Fibroblast of skin of back (primary cell): ENCODE measurements at regions not wholly inside any gene's neighbourhood (a gene's known extent, or its start where the extent isn't known, plus 50 kb on each side); places are given as distances from the start of the nearest gene placed in this dataset.

Experiments used
- DNase-seq: peaks from one replicate; pipeline ENCODE4 v3.0.0-alpha.2; 2013

DNA sequence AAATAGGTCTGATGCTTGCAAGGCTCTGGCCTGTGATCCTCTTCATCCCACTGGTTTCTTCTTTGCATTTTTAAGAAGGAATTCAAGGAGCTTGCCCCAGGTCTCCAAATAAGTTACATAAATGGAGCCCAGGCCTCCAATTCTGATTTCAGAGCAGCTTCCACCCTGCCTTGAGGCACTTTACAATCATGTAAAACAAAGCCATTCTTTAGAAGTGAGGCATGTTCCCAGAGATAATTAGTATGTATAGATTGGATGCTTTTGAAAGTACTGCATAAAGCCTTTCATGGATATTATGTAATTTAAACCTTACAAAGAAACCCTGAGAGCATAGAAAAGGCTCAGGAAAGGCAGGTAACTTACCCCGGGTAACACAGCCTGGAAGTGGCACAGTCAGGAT is 466.5 kb downstream of the MIAT start:
- DNase-seq, result no peak

DNA sequence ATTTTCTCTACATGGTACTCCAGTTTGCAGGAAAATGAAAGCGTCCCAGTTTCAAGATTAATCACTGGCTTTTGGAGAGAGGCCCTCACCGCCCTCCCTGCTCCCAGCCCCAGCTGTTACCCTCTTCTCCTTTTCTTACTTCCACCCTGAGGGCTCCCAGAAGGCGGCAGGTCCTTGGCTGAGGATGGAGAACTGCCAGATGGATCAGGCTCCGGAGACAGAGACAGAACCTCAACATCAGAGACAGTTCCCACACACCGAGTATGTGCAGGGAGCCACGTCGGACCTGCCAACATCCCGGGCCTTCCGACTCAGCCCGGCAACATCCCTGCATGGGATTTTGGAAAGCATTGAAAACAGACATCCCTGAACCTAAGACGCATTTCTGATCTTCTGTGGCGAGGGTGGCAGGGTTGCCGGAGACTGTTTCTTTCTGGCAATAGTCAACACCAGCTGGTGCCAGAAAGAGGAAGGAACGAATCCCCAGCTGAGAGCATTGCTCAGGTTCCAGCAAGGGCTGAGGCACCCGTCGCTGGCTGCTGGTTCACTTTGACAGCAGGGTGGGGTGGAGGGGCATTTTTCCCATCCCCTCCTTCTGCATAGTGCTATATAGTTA is 467.1 kb downstream of the MIAT start:
- DNase-seq, result no peak

DNA sequence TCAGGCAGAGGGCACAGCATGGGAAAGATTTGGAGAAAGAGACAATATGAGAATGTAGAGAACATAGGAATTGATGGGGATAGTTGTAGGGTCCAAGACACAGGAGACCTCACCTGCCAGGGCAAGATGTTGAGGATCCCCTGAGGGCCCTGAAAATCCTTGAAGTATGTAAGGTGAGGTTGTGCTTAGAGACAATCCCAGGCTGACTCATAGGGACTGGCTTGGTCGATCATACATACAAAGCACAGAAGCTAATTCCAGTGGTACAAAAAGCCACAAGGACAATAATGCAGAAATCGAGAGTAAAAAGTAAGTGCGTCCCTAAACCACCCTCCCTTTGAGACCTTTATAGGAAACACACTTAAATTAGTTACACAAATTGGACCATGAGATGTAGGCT is 468.2 kb downstream of the MIAT start:
- no peak for DNase-seq

DNA sequence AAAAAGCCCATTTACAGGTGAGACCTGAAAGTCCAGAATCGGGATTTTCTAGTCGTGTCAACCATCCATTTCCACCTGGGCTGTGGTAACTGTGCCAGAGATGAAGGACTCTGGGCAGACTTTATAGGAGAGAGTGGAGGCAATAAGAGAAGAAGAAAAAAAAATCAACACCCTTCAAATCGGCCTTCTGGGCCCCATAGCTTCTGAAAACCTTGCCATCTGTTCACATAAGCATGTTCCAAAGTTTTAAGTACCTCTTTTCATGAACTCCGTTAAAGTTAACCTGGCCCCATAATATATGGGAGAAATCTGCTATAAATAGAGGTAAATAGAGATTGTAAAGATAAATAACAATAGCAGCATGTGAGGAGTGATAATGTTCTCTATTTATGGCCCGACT is 470.5 kb downstream of the MIAT start:
- DNase-seq, result no peak

DNA sequence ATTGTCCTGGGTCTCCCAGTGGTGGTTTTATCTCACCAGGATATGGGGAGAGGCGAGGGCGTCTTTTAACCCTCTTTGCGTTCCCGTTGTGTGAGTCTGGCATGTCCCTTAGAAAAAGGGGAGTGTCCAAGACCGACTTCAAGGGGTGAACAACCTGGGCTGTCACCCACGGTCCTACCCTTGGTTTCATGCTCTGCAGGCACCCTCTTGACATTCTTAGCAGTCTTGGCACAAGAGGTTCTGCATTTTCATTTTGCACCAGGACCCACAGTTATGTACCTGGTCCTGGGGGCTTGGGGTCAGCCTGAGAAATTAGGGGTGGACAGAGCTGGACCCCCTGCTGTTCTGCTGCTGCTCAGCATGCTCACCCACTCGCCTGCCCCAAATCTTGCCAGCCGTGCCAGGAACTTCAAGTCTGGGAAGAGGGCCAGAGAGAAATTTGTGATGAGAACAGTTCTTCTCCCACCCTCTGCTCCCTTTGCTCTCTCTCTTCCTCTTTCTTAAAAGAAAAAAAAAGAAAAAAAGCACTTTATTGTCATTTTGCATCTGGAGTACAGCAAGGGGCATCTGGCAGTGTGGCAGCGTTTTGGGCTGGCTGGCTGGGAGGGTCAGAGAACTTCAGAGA is 471.2 kb downstream of the MIAT start:
- DNase-seq, result no peak

DNA sequence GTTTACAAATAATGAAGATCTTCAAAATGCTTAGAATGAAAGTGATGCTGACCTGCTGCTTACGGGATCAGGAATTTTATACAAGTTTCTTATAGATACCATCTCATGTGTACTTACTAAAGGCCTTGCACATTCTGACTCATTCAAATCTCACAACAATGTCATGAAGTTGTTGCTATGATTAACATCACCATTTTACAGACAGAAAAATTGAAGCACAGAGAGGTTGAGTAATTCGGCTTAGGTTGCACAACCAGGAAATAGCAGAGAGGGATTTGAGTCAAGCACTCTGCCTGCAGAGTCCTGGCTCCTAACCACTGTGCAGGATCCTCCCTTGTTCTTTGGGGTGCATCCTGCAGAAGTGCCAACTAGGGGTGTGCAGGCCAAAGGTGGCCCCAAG is 471.9 kb downstream of the MIAT start:
- DNase-seq, result peak; percentile 69

DNA sequence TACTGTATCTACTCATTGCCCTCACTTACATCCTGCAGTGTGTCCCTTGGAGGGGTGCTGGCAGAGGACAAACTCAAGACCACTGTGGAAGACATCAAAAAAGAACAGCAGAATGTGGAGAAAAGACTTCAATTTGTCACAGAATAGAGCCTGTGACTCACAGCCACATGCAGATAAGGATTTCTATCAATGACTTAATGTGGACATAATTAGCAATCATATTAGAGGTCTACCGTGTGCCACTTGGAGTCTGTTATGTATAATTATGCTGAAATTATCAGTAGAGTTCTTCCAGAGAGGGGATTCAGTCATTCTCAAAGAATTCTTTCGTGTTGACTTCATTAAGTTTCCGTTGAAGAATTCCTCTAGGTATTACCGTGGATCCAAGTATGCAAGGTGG is 473.5 kb downstream of the MIAT start:
- DNase-seq, result no peak

DNA sequence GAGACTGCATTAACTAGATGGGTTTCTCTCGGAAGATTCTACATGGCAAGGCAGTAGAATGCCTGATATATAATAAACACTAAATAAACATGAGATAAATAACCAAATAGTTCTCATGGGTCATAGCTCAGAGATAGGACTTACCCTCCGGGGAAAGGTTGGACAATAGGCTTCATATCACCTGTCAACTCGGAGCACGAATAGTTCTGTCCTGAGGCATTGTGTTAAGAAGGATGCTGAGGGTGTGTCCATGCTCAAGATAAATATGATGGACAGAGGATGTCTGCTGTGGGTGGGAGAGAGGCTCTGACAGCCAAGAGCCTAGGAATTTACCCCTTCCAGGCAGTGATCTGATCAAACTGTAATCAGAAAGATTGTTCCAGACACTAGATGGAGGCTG is 474.0 kb downstream of the MIAT start:
- DNase-seq, result no peak

DNA sequence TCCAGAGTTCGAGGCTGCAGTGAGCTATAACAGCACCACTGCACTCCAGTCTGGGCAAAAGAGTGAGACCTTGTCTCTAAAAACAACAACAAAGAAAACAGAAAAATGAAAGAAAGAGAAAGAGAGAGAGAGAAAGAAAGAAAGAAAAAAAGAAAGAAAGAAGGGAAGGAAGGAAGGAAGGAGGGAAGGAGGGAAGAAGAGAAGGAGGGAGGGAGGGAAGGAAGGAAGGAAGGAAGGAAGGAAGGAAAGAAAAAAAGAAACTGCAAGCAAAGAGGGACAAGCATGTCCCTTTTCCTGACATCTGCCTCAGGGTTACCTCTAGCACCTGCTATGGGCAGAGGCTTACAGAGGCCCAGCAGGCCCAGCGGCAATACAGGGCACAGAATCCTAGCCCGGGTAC is 475.0 kb downstream of the MIAT start:
- no peak for DNase-seq

DNA sequence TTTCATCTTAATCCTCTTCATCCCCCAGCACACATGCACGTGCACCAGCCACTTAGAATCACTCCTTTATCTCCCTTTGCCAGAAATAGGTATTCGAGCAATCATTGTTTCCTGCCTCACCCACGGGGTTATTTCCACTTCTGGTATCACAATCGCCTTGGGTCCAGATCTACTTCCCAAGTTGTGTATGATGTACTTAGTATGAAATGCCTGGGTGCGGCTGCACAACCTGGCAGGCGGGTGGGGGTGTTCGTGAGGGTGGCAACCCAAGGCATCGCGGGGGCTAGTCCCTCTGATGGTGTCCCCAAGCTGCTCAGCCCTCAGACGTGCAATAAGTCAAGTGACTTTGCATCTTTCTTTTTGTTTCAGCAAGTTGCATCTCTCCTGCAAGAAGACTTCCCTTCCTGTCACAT is 475.6 kb downstream of the MIAT start:
- no peak for DNase-seq

DNA sequence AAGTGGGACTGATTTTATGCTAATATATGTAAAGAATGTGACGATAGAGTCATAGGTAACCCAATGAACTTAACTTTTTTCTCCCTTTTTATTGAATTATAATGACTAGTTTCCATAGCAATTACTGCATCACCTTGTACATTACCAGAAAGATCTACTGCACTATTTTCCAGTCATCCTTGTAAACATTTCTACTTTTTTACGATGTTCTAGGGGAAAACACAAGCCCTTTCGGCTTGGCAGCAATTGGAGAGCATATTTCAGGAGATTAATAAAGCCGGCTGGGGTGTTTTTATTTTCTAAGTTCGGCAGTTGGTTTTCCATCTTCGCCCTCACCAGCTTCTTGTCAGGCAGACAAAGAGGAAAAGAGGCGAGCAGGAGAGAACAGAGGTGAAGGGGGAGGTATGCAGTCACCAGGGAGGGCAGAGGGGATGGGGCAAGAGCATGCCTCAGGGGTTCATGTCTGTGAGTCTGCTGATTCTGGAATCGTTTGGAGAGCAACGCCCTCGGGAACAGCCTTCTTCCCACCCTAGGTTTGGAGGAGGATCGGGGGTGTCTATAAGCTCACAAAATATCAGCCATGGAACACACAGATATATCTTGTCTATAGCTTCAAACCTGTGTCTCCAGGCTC is 476.4 kb downstream of the MIAT start:
- no peak for DNase-seq

DNA sequence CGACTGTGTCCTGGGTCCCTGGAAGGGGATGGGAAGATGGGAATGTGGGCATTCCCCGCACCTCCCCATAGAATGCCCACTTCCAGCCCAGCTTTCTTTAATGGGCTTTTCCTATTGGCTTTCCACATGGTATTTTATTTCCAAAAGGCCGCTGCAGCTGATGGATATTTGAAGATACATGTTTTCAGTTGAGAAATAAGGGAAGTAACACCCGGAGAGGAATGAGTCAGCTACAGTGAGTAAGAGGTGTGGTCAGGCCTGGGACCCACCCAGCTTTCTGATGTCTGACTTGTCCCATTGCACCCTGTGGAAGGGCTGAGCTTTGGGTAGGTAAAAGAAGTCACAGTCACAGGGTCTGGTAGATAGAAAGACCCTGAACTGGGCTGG is 476.9 kb downstream of the MIAT start:
- DNase-seq, result peak; percentile 97

DNA sequence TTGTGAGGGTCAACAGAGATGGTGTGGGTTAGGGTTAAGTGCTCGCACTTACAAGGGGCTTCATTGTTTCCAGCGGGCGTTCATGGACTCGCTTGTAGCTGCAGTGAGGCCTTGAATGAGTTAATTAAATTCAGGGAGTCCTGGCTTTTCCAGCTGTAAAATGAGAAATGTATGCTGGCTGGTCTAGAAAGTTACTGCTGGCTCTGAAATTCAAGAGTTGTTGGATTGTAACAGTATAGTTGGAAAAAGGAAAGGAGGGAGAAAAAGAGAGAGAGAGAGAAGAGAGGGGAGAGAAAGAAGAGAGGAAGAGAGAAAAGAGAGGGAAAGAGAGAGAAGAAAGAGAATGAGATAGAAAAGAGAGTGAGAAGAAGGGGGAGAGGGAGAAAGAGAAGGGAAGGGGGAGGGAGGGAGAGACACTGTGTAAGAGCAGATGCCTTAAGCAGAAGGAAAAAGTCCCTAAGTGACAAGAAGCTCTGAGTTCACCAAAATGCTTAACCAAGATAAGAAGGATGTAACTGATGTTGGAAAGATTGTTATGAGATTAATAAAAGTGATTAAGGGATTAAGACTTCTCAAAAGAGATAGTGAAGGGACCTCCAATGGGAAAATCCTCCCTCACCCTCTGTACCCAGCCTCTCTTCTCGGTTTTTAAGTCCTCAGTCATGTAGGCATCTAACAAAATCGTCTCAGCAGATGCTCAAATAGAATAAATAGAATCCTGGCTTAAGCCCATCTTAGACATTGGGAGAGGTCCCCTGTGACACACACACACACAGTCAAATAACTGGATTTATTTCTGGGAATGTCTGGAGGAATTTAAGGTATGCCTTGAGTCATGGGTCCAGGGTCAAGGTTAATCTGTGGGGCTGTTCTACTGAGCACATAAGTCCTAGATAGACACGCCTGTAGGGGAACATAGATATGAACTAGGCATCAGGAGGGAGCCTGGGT is 477.9 kb downstream of the MIAT start:
- DNase-seq, result peak; percentile 97

DNA sequence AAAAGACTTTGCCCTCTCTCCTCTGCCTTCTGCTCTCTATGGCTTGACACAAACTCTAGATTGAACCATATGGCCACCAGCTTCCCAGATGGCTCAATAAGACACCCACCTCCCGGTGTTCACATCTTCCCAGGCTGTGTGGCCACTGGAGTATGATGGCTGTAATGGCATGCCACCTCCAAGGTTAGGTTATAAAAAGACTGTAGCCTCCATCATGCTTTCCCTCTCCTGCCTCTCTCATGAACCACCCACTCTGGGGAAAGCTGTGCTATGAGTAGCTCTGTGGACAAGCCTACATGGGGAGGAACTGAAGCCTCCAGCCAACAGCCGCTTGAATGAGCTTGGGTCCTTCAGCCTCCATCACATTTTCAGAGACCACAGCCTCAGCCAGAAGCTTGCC is 479.2 kb downstream of the MIAT start:
- DNase-seq, result no peak

DNA sequence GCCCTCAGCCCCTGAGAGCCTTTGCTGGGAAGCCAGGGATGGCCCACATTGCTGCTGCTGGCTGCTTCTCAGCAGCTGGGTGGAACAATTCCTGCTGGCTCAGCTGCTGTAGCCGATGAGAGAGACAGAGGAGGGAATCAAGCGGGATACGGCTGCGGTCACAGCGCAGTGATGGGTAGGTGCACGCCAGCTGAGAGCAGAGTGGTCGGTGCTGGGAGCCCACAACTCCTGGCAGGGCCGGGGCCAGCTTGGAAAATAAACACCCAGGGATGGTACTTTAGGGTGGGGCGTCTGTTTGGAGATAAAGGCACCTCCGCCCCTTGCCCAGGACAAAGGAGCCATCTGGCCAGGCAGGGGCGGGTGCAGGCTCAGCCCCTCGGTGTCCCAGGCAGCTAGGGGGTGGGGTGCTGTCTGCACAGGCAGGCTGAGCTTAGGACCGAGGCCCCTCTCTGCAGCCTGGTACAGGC is 480.5 kb downstream of the MIAT start:
- DNase-seq, result no peak

DNA sequence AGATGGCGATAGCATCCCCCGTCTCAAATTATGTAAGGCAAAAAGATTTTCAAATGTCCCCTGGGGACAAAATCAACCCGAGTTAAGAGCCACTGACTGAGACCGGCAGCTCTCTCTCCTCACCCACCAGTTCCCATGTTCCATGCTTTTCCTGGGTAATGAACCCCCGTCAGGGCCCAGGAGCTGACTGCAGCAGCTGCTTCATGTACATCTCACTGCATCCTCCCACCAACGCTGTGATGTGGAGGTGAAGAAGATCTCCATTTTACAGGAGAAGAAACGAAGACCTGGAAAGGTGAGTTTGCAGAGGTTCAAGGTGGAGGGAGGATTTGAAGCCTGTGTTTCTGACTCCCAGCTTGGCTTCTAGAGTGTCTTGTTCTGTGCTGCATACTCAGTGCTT is 481.1 kb downstream of the MIAT start:
- DNase-seq, result no peak

DNA sequence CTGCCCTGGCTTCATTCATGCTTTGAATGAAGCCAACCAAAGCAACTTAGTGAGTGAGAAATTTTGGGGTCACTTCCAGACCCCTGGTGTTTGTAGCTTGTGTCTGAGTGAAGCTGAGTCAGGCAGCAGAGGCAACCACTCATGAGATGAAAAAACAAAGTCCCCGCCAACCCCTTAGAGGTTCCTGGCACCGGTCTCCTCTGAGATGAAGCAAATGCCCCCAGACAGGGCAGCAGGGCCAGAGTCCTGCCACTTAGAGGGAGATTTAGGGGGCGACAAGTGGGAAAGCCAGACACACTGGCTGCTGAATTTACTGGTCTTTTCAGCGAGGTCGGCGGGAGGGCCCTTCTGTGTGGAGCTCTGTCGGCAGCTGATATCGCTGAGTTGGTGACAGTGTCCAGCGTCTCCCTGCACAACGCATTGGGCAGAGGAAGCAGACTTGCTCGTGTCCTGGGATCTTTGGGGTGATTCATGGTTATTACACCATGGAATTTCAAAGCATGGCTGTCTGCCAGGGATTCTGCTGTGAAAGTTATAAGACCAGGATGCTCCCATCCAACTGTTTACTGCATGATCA is 482.6 kb downstream of the MIAT start:
- peak; percentile 93 for DNase-seq

DNA sequence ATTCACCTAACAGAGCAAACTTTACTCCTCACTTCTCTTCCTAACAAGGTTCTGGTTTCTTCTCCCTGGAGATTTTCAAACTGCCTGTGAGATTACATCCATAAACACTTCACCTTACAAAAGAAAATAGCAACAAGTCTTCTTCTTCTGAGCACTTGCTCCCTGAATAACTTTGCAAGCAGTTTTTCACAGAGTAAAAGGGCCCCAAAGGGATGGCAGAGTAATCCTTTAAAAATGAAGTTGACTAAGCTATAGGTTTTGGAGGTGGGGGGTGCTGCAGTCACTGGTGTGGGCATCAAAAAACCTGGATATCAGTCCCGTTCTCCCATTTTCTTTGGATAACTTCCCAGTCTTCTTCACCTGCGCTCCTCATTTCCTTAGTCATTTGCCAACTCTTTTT is 484.9 kb downstream of the MIAT start:
- DNase-seq, result peak; percentile 50

DNA sequence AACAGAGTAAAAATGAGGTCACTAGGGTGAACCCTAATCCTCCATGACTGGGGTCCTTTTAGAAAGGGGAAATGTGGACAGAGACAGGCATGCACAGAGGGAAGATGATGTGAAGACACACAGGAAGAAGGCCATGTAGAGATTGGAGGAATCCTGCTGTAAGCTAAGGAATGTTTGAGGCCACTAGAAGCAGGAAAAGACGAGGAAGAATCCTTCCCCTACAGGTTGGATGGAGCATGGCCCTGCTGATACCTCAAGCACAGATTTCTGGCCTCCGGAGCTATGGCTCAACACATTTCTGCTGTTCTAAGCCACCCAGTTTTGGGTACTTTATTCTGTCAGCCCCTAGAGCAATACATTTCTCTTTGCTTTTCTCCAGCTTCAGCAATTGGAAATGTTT is 486.9 kb downstream of the MIAT start:
- DNase-seq, result peak; percentile 62

DNA sequence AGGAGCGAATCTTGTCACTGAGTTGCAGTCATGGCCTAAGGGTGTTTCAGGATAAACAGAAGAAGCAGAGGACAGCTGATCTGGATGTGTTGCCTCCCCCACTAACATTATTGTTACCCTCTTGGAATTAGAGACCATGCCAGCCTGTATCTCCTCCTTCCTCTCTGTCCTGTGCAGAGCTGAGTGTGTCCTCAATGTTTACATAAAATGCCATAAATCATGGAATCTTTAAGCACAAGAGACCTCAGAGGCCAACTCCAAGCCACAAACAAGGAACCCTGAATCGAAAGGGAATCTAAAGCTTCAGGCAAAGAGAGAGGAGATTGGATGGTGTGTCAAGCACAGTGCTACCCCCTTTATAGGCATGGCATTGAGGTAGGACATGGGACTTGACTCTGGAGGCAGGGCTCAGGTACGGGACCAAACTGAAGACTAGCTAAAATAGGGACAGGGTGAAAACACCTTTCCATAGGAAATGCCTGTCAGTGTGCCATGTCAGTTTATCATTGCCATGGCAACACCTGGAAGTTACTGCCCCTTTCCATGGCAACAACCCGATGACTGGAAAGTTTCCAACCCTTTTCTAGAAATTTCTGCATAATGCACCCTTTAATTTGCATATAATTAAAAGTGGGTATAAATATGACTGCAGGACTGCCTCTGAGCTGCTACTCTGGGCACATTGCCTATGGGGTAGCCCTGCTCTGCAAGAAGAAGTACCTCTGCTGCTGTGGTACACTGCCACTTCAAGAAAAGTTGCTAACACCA is 489.7 kb downstream of the MIAT start:
- no peak for DNase-seq

DNA sequence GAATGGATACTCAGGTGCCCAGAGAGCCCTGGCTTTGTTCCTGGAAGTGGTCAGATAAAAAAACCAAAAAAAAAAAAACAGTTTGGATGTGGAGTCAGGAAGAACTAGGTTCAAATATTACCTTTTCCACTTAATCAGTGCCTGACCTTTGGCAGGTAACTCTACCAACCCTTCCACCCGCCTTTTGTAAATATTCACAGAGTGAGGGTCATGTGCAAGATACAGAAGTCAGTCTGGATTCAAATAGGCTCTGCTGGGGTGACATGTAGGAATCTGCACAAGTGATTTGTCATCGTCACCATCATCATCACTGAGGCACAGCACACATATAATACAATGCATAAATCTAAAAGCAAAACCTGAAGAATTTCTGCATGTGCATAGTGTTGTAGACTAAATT is 490.7 kb downstream of the MIAT start:
- no peak for DNase-seq

DNA sequence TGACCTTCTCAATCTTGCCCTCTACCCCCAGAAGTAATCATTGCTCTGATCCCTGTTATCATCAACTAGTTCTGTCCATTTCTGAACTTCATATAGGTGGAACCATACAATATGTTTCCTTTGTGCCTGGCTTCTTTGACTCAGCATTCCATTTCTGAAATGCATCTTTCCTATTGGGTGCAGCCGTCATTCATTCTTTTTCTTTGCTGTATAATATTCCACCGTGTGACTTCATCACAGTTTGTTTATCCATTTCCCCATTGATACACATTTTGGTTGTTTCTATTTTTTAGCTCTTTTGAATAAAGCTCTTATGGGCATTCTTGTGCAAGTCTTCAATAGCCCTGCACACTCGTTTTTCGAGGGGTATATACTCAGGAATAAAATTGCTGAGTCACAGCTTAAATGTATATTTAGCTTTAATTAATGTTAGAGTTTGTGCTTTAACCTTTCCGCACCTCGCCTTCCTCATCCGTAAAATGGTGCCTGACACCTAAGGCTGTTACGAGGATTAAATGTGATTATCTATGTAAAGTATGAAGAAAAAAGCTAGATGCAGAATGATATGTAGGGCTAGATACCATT is 491.6 kb downstream of the MIAT start:
- DNase-seq, result no peak
